Tibial nerve (tissue), 3 donors: ENCODE measurements at regions not wholly inside any gene's neighbourhood (a gene's known extent, or its start where the extent isn't known, plus 50 kb on each side); places are given as distances from the start of the nearest gene placed in this dataset.

Experiments used
- POLR2A ChIP-seq, 2 donors: fragments of 450-650 bp; IDR thresholded peaks; one replicate each; pipeline ENCODE4 v1.6.1; 2017; ENCODE audit warnings: antibody characterized with exemption in 2 of 2, mild to moderate bottlenecking in 2 of 2, moderate library complexity in 2 of 2
- TF ChIP-seq, protein P1 (sequence below), 5 experiments: fragments of 200-600 bp in 3 of 5; fragments of 450-650 bp in 2 of 5; sonication (generic) in 3 of 5; IDR thresholded peaks; one replicate each; pipeline ENCODE4 v1.5.1; 2016 to 2019; ENCODE audit warnings: antibody characterized with exemption in 5 of 5, mild to moderate bottlenecking in 3 of 5, moderate library complexity in 2 of 5

DNA sequence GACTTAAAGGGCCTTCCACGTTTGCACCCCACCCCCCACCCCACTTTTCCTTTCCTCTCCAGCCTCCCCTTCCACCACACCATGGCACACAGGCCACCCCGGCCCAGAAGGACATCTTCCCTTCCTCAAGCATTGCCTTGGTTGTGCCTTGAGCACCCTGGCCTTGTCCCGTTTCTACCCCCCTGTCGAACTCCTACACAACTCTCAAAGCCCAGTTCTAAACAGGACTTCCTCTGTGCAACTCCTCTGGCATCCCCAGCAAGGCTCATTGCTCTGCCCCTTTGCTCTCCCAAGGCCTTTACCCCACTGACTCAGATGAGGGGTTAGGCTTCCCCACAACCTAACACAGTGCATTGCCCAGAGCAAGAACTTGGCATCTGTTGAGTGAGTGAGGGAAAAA, 136.1 kb downstream of the HERPUD2 start:
- TF ChIP-seq, protein P1, sequence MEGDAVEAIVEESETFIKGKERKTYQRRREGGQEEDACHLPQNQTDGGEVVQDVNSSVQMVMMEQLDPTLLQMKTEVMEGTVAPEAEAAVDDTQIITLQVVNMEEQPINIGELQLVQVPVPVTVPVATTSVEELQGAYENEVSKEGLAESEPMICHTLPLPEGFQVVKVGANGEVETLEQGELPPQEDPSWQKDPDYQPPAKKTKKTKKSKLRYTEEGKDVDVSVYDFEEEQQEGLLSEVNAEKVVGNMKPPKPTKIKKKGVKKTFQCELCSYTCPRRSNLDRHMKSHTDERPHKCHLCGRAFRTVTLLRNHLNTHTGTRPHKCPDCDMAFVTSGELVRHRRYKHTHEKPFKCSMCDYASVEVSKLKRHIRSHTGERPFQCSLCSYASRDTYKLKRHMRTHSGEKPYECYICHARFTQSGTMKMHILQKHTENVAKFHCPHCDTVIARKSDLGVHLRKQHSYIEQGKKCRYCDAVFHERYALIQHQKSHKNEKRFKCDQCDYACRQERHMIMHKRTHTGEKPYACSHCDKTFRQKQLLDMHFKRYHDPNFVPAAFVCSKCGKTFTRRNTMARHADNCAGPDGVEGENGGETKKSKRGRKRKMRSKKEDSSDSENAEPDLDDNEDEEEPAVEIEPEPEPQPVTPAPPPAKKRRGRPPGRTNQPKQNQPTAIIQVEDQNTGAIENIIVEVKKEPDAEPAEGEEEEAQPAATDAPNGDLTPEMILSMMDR (IDR thresholded peaks at IDR 0.05) = no peak
- TF ChIP-seq POLR2A (IDR thresholded peaks at IDR 0.05) = no peak
